ENCODE measurements at regions not wholly inside any gene's neighbourhood (a gene's known extent, or its start where the extent isn't known, plus 50 kb on each side); places are given as distances from the start of the nearest gene placed in this dataset.
A peak's percentile ranks its signal among the peaks of the same experiment; 100 is the strongest.

DNA sequence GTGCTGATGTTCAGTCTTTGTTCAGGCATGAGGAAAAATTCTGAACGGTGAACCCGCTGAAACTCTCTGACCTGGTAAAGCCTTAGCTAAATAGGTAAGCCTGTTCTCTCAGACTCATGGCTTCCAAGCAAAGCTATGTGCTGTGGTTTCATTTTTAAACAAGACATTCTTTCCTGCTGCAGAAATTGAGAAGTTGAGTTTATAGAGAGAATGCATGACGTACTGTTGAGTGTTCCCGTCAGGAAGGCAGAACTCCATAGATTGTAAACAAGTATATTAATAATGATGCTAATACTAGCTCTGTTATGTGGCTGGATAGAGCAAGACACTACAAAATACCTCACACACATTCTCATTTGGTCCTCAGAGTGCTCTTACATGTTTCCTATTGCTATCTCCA, 424.0 kb upstream of the CRIM1 start:
- Mint-ChIP-seq H3K4me1 (no peaks in the 10 kb centered on the region), H3K27ac (no peak overlapping the region), H3K27me3 (peaks cover 7% of the 10 kb centered on the region), H3K4me3 (no peak overlapping the region), H3K36me3 (ENCODE audit: low read depth) (no peaks in the 10 kb centered on the region), H3K9me3 (no peaks in the 10 kb centered on the region)
- POLR2A ChIA-PET = no interaction called here
- CTCF ChIA-PET = no interaction called here
- no peak for DNase-seq

GRCh38 chr2:35931115-35931514, 424.5 kb upstream of the CRIM1 start:
- Mint-ChIP-seq H3K9me3 (no peaks in the 10 kb centered on the region), H3K27ac (no peak overlapping the region), H3K27me3 (peaks cover 7% of the 10 kb centered on the region), H3K4me3 (no peak overlapping the region), H3K36me3 (ENCODE audit: low read depth) (no peaks in the 10 kb centered on the region), H3K4me1 (no peaks in the 10 kb centered on the region)
- DNase-seq = no peak
- ChIA-PET CTCF (no interaction called here), POLR2A (no interaction called here)

- H3K36me3 Mint-ChIP-seq (ENCODE audit: low read depth) = no peaks in the 10 kb centered on the region
- H3K4me1 Mint-ChIP-seq = no peaks in the 10 kb centered on the region
- no peak for DNase-seq
- H3K27ac Mint-ChIP-seq = no peak overlapping the region
- ChIA-PET CTCF (no interaction called here), POLR2A (no interaction called here)
- no peaks in the 10 kb centered on the region for H3K9me3 Mint-ChIP-seq
- H3K27me3 Mint-ChIP-seq = peaks cover 6% of the 10 kb centered on the region
- H3K4me3 Mint-ChIP-seq = no peak overlapping the region
Measured at GRCh38 chr2:35929551-35929950, 426.0 kb upstream of the CRIM1 start.

DNA sequence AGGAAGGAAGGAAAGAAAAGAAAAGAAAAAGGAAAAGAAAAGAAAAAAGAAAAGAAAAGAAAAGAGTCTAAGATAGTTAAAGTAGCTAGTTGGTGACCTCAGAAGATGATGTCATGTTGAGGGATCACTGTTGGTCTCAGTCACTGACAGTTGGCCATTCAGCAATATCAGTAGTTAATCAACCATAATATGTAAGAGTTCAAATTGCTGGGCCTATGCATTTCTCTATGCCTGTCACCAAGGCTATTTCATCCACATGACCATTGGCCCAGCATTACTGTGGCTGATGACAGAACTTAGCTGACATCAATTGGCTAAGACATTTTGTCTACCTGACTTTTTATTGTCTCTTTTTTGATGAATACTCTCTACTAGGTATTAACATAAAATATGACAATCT, 435.5 kb upstream of the CRIM1 start:
- no peak overlapping the region for H3K4me3 Mint-ChIP-seq
- CTCF ChIA-PET = no interaction called here
- H3K4me1 Mint-ChIP-seq = no peaks in the 10 kb centered on the region
- DNase-seq = no peak
- no peaks in the 10 kb centered on the region for H3K36me3 Mint-ChIP-seq (ENCODE audit: low read depth)
- H3K27me3 Mint-ChIP-seq = no peaks in the 10 kb centered on the region
- H3K9me3 Mint-ChIP-seq = no peaks in the 10 kb centered on the region
- no peak overlapping the region for H3K27ac Mint-ChIP-seq
- POLR2A ChIA-PET = no interaction called here

GRCh38 chr2:35915261-35915660, 440.3 kb upstream of the CRIM1 start:
- no peak overlapping the region for H3K27ac Mint-ChIP-seq
- no peaks in the 10 kb centered on the region for H3K4me1 Mint-ChIP-seq
- no peaks in the 10 kb centered on the region for H3K9me3 Mint-ChIP-seq
- no peak overlapping the region for H3K4me3 Mint-ChIP-seq
- no peaks in the 10 kb centered on the region for H3K36me3 Mint-ChIP-seq (ENCODE audit: low read depth)
- ChIA-PET CTCF (no interaction called here), POLR2A (no interaction called here)
- no peaks in the 10 kb centered on the region for H3K27me3 Mint-ChIP-seq
- no peak for DNase-seq

DNA sequence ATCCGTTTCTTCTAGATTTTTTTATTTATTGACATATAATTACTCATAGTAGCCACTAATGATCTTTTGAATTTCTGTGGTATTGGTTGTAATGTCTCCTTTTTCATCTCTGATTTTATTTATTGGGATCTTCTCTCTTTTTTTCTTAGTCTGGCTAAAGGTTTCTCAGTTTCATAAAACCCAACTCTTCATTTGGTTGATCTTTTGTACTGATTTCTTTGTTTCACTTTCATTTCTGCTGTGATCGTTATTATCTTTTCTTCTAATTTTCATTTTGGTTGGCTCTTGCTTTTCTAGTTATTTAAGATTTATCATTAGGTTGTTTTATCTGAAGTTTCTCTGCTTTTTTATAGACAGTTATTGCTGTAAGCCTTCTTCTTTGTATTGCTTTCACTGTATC, 463.6 kb upstream of the CRIM1 start:
- Mint-ChIP-seq H3K36me3 (ENCODE audit: low read depth) (no peaks in the 10 kb centered on the region), H3K4me1 (peaks cover 11% of the 10 kb centered on the region), H3K27me3 (peaks cover 4% of the 10 kb centered on the region), H3K27ac (peak overlapping the region; percentile 27), H3K4me3 (peak overlapping the region; percentile 51), H3K9me3 (no peaks in the 10 kb centered on the region)
- POLR2A ChIA-PET = no interaction called here
- CTCF ChIA-PET = no interaction called here
- DNase-seq = no peak

- peaks cover 11% of the 10 kb centered on the region for H3K4me1 Mint-ChIP-seq
- no peak for DNase-seq
- H3K27me3 Mint-ChIP-seq = peaks cover 4% of the 10 kb centered on the region
- ChIA-PET CTCF (no interaction called here), POLR2A (no interaction called here)
- H3K4me3 Mint-ChIP-seq = no peak overlapping the region
- no peaks in the 10 kb centered on the region for H3K9me3 Mint-ChIP-seq
- no peak overlapping the region for H3K27ac Mint-ChIP-seq
- H3K36me3 Mint-ChIP-seq (ENCODE audit: low read depth) = no peaks in the 10 kb centered on the region
Measured at GRCh38 chr2:35891528-35891927, 464.1 kb upstream of the CRIM1 start.

- H3K4me3 Mint-ChIP-seq = no peak overlapping the region
- H3K36me3 Mint-ChIP-seq (ENCODE audit: low read depth) = no peaks in the 10 kb centered on the region
- H3K4me1 Mint-ChIP-seq = peaks cover 7% of the 10 kb centered on the region
- ChIA-PET CTCF (no interaction called here), POLR2A (no interaction called here)
- H3K9me3 Mint-ChIP-seq = no peaks in the 10 kb centered on the region
- no peak overlapping the region for H3K27ac Mint-ChIP-seq
- no peak for DNase-seq
- H3K27me3 Mint-ChIP-seq = peaks cover 4% of the 10 kb centered on the region
Measured at GRCh38 chr2:35887146-35887545, 468.4 kb upstream of the CRIM1 start.

DNA sequence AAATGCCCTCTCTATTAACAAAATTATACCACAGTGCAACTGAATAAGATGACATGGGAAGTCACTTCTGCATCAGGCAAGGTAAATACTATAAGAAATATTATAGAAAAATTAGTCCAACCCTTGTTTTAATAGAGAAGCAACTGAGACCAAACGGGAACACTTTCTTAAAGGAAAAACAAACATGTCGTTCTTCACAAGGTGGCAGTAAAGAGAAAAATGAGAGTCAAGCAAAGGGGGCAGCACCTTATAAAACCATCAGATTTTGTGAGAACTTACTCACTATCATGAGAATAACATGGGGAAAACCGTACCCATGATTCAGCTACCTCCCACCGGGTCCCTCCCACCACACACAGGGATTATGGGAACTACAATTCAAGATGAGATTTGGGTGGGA, 481.7 kb upstream of the CRIM1 start:
- H3K4me3 Mint-ChIP-seq = no peak overlapping the region
- no peak overlapping the region for H3K27ac Mint-ChIP-seq
- DNase-seq = no peak
- CTCF ChIA-PET = no interaction called here
- H3K27me3 Mint-ChIP-seq = peaks cover 1% of the 10 kb centered on the region
- H3K4me1 Mint-ChIP-seq = no peaks in the 10 kb centered on the region
- no peaks in the 10 kb centered on the region for H3K9me3 Mint-ChIP-seq
- POLR2A ChIA-PET = no interaction called here
- H3K36me3 Mint-ChIP-seq (ENCODE audit: low read depth) = no peaks in the 10 kb centered on the region

DNA sequence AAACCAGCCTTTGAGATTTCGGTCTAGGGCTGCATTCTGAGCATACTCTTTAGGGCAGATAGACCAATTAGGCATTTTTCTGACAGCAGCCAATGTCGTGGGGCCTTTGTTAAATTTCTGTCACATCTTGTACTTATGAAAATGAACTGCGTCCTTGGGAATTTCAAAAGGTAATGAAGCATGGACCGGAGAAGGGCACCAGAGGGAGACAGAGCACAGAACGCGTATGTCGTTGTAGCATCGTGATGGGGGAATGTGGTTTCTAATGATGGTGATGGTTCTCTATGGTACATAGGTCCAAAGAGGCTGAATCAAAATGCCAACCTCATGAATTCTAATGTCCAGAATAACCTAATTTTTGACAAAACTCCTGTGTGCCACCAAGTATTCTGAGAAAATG, 483.9 kb upstream of the CRIM1 start:
- ChIA-PET POLR2A (no interaction called here), CTCF (interaction anchor here (0.8 kb wide), 1 partner anchor 14 kb away, joined by 3 read pairs; no protein-coding TSS in a partner anchor)
- Mint-ChIP-seq H3K36me3 (ENCODE audit: low read depth) (no peaks in the 10 kb centered on the region), H3K27me3 (peaks cover 5% of the 10 kb centered on the region), H3K4me3 (no peak overlapping the region), H3K4me1 (no peaks in the 10 kb centered on the region), H3K27ac (no peak overlapping the region), H3K9me3 (no peaks in the 10 kb centered on the region)
- no peak for DNase-seq

- Mint-ChIP-seq H3K4me3 (no peak overlapping the region), H3K27ac (no peak overlapping the region), H3K36me3 (ENCODE audit: low read depth) (no peaks in the 10 kb centered on the region), H3K27me3 (peaks cover 5% of the 10 kb centered on the region), H3K4me1 (no peaks in the 10 kb centered on the region), H3K9me3 (no peaks in the 10 kb centered on the region)
- POLR2A ChIA-PET = no interaction called here
- DNase-seq = no peak
- CTCF ChIA-PET = no interaction called here
Measured at GRCh38 chr2:35870713-35871112, 484.9 kb upstream of the CRIM1 start.

DNA sequence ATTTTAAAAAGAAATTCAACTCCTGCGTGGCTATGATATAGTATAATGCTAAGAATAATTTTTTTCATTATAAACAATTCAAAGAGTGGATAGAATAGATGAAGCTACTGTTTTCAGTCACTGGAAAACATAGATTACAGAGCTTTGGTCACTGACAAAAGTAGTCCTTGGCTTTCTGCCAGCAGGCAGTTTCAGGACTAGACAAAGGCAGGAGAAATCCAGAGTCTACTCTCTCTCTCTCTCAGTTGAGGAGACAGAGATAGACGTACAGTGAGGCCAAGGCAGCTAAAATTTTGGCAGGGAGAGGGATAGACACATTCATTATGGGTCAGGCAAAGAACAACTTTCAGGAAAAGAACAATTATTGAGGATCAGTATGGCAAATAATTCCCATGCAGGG, 491.4 kb upstream of the CRIM1 start:
- DNase-seq = no peak
- CTCF ChIA-PET = no interaction called here
- POLR2A ChIA-PET = no interaction called here
- Mint-ChIP-seq H3K4me3 (no peak overlapping the region), H3K27me3 (peaks cover 9% of the 10 kb centered on the region), H3K27ac (no peak overlapping the region), H3K36me3 (ENCODE audit: low read depth) (no peaks in the 10 kb centered on the region), H3K4me1 (no peaks in the 10 kb centered on the region), H3K9me3 (no peaks in the 10 kb centered on the region)

GRCh38 chr2:35858216-35858615, 497.4 kb upstream of the CRIM1 start:
- H3K27ac Mint-ChIP-seq = no peak overlapping the region
- no peaks in the 10 kb centered on the region for H3K4me1 Mint-ChIP-seq
- H3K27me3 Mint-ChIP-seq = peaks cover 5% of the 10 kb centered on the region
- DNase-seq = no peak
- H3K36me3 Mint-ChIP-seq (ENCODE audit: low read depth) = no peaks in the 10 kb centered on the region
- no peaks in the 10 kb centered on the region for H3K9me3 Mint-ChIP-seq
- CTCF ChIA-PET = no interaction called here
- POLR2A ChIA-PET = no interaction called here
- H3K4me3 Mint-ChIP-seq = no peak overlapping the region

GRCh38 chr2:35857498-35857897, 498.1 kb upstream of the CRIM1 start:
- Mint-ChIP-seq H3K4me1 (no peaks in the 10 kb centered on the region), H3K4me3 (no peak overlapping the region), H3K36me3 (ENCODE audit: low read depth) (no peaks in the 10 kb centered on the region), H3K27ac (no peak overlapping the region), H3K27me3 (peaks cover 5% of the 10 kb centered on the region), H3K9me3 (no peaks in the 10 kb centered on the region)
- ChIA-PET CTCF (no interaction called here), POLR2A (no interaction called here)
- DNase-seq = no peak

DNA sequence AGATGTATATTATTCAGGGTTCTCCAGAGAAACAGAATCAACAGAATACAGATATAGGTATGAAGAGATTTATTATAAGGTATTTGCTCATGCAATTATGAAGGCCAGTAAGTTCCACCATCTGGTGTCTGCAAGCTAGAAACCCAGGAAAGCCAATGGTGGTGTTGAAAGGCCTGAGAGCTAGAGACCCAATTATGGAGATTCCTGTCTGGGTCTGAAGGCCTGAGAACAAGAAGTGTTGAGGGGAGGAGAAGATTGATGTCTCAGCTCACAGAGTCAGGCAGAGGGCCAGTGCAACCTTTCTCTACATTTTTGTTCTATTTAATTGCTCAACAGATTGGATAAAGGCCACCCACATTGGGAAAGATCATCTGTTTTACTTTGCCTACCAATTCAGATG, 524.2 kb upstream of the CRIM1 start:
- DNase-seq = no peak
- H3K4me3 Mint-ChIP-seq = no peak overlapping the region
- POLR2A ChIA-PET = no interaction called here
- CTCF ChIA-PET = no interaction called here
- no peaks in the 10 kb centered on the region for H3K27me3 Mint-ChIP-seq
- H3K9me3 Mint-ChIP-seq = no peaks in the 10 kb centered on the region
- no peaks in the 10 kb centered on the region for H3K4me1 Mint-ChIP-seq
- no peak overlapping the region for H3K27ac Mint-ChIP-seq
- no peaks in the 10 kb centered on the region for H3K36me3 Mint-ChIP-seq (ENCODE audit: low read depth)

All from activated CD4-positive, alpha-beta T cell treated with anti-CD3 and anti-CD28 coated beads, Interleukin-2, amount 10 ng/mL, durations not matched to agents 7 days and 5 days (primary cell).